ENCODE measurements at regions not wholly inside any gene's neighbourhood (a gene's known extent, or its start where the extent isn't known, plus 50 kb on each side); places are given as distances from the start of the nearest gene placed in this dataset.
"Not testable (repeated sequence)": the region's sequence is repeated elsewhere in the genome, so short reads cannot be mapped to it uniquely, and the experiment has no call there.

GRCh38 chr7:45268013-45268412 lies 110.4 kb downstream of the RAMP3 start:
- no peak for DNase-seq (ENCODE audit: low spot score)

- DNase-seq (ENCODE audit: low spot score): no peak
Observed at GRCh38 chr7:45269192-45269591, 111.6 kb downstream of the RAMP3 start.

GRCh38 chr7:45278763-45279398 lies 121.3 kb downstream of the RAMP3 start:
- DNase-seq (ENCODE audit: low spot score): peak; percentile 18

- DNase-seq (ENCODE audit: low spot score): not testable (repeated sequence)
Observed at GRCh38 chr7:45289611-45290010, 132.0 kb downstream of the RAMP3 start.

- no peak for DNase-seq (ENCODE audit: low spot score)
Observed at GRCh38 chr7:45290880-45291279, 133.3 kb downstream of the RAMP3 start.

GRCh38 chr7:45292481-45292880 lies 134.9 kb downstream of the RAMP3 start:
- DNase-seq (ENCODE audit: low spot score): no peak

- no peak for DNase-seq (ENCODE audit: low spot score)
Observed at GRCh38 chr7:45293295-45293942, 135.8 kb downstream of the RAMP3 start.

- DNase-seq (ENCODE audit: low spot score): no peak
Observed at GRCh38 chr7:45294559-45294958, 137.0 kb downstream of the RAMP3 start.

- DNase-seq (ENCODE audit: low spot score): no peak
Observed at GRCh38 chr7:45295222-45295621, 137.6 kb downstream of the RAMP3 start.

- no peak for DNase-seq (ENCODE audit: low spot score)
Observed at GRCh38 chr7:45296748-45297147, 139.2 kb downstream of the RAMP3 start.

- no peak for DNase-seq (ENCODE audit: low spot score)
Observed at GRCh38 chr7:45306752-45307305, 149.2 kb downstream of the RAMP3 start.

GRCh38 chr7:45311597-45311996 lies 154.0 kb downstream of the RAMP3 start:
- DNase-seq (ENCODE audit: low spot score): no peak

- not testable (repeated sequence) for DNase-seq (ENCODE audit: low spot score)
Observed at GRCh38 chr7:45315512-45315911, 157.9 kb downstream of the RAMP3 start.

GRCh38 chr7:45324683-45325237 lies 167.2 kb downstream of the RAMP3 start:
- DNase-seq (ENCODE audit: low spot score): no peak

- no peak for DNase-seq (ENCODE audit: low spot score)
Observed at GRCh38 chr7:45325378-45325777, 167.8 kb downstream of the RAMP3 start.

GRCh38 chr7:45328403-45328981 lies 170.9 kb downstream of the RAMP3 start:
- DNase-seq (ENCODE audit: low spot score): no peak

- DNase-seq (ENCODE audit: low spot score): no peak
Observed at GRCh38 chr7:45331563-45331962, 174.0 kb downstream of the RAMP3 start.

- DNase-seq (ENCODE audit: low spot score): not testable (repeated sequence)
Observed at GRCh38 chr7:45335024-45335423, 177.4 kb downstream of the RAMP3 start.

GRCh38 chr7:45342236-45342635 lies 184.6 kb downstream of the RAMP3 start:
- DNase-seq (ENCODE audit: low spot score): no peak

GRCh38 chr7:45343746-45344145 lies 186.2 kb downstream of the RAMP3 start:
- no peak for DNase-seq (ENCODE audit: low spot score)

- DNase-seq (ENCODE audit: low spot score): no peak
Observed at GRCh38 chr7:45347804-45348203, 190.2 kb downstream of the RAMP3 start.

GRCh38 chr7:45349090-45349489 lies 191.5 kb downstream of the RAMP3 start:
- no peak for DNase-seq (ENCODE audit: low spot score)

GRCh38 chr7:45350896-45351295 lies 193.3 kb downstream of the RAMP3 start:
- DNase-seq (ENCODE audit: low spot score): no peak
